Naive thymus-derived CD4-positive, alpha-beta T cell (primary cell): ENCODE measurements at regions not wholly inside any gene's neighbourhood (a gene's known extent, or its start where the extent isn't known, plus 50 kb on each side); places are given as distances from the start of the nearest gene placed in this dataset.
"Not testable (repeated sequence)": the region's sequence is repeated elsewhere in the genome, so short reads cannot be mapped to it uniquely, and the experiment has no call there.

ENCODE experiments used
- ATAC-seq: fragments of 150-1000 bp; cut with Tn5 transposase; 2 replicates; pipeline ENCODE4 v1.10.0; 2021; ENCODE audit warnings: mild to moderate bottlenecking, moderate library complexity
- CTCF ChIA-PET: fragments of 350-600 bp; sonication (Branson Sonifier 250); formaldehyde crosslinking; loops from one replicate; lab custom pipeline; 2021; ENCODE audit warnings: antibody characterized with exemption; lab: Charles Lee
- POLR2A ChIA-PET: fragments of 350-600 bp; sonication (Branson Sonifier 250); formaldehyde crosslinking; loops from one replicate; lab custom pipeline; 2021; ENCODE audit warnings: antibody characterized with exemption, inconsistent platforms; lab: Charles Lee
- DNase-seq, 9 donors: peaks; one replicate each; pipeline versions ENCODE4 v3.0.0 to v3.0.0-alpha.2; 2020 to 2022; ENCODE audit warnings: mixed read lengths in 1 of 9
- H3K27ac ChIP-seq: one replicate; pipeline ENCODE4 v1.7.0; 2013; ENCODE audit warnings: mild to moderate bottlenecking, low read depth, low read length, moderate library complexity
- H3K27me3 ChIP-seq, 2 donors: one replicate each; pipeline ENCODE4 v1.7.0; 2013; ENCODE audit warnings: low read length in 2 of 2, mild to moderate bottlenecking in 2 of 2, moderate library complexity in 2 of 2; ENCODE audit not compliant: control insufficient read depth in 2 of 2, insufficient read depth in 2 of 2
- H3K36me3 ChIP-seq, 3 experiments: 1 replicate in 2 of 3; 2 replicates in 1 of 3; pipeline ENCODE4 v1.7.0; 2013; ENCODE audit warnings: low read length in 3 of 3, mild to moderate bottlenecking in 3 of 3, moderate library complexity in 1 of 3; ENCODE audit not compliant: insufficient read depth in 3 of 3, control insufficient read depth in 2 of 3
- H3K4me1 ChIP-seq, 2 donors: one replicate each; pipeline ENCODE4 v1.7.0; 2013; ENCODE audit warnings: low read length in 2 of 2, mild to moderate bottlenecking in 2 of 2, moderate library complexity in 1 of 2; ENCODE audit not compliant: control insufficient read depth in 2 of 2, insufficient read depth in 2 of 2
- H3K4me3 ChIP-seq: 2 replicates; pipeline ENCODE4 v1.7.0; 2013; ENCODE audit warnings: mild to moderate bottlenecking, low read length
- H3K9me3 ChIP-seq, 3 experiments: 1 replicate in 2 of 3; 2 replicates in 1 of 3; pipeline ENCODE4 v1.7.0; 2013; ENCODE audit warnings: low read length in 3 of 3; ENCODE audit not compliant: control insufficient read depth in 2 of 3
- H3K27ac Mint-ChIP-seq, 9 donors: one replicate each; pipeline ENCODE4 v1.8.0; 2020 to 2022; ENCODE audit warnings: mixed read lengths in 9 of 9, mild to moderate bottlenecking in 8 of 9, moderate library complexity in 5 of 9, inconsistent platforms in 2 of 9
- H3K27me3 Mint-ChIP-seq, 5 donors: one replicate each; pipeline ENCODE4 v1.8.0; 2021 to 2022; ENCODE audit warnings: mixed read lengths in 5 of 5, mild to moderate bottlenecking in 1 of 5
- H3K36me3 Mint-ChIP-seq, 5 donors: one replicate each; pipeline ENCODE4 v1.8.0; 2020 to 2022; ENCODE audit warnings: mixed read lengths in 5 of 5, mild to moderate bottlenecking in 3 of 5, inconsistent platforms in 1 of 5
- H3K4me1 Mint-ChIP-seq, 7 donors: one replicate each; pipeline ENCODE4 v1.8.0; 2020 to 2022; ENCODE audit warnings: mixed read lengths in 7 of 7, mild to moderate bottlenecking in 3 of 7, inconsistent platforms in 1 of 7
- H3K4me3 Mint-ChIP-seq, 10 donors: one replicate each; pipeline ENCODE4 v1.8.0; 2020 to 2022; ENCODE audit warnings: mild to moderate bottlenecking in 10 of 10, mixed read lengths in 10 of 10, moderate library complexity in 6 of 10, inconsistent platforms in 2 of 10
- H3K9me3 Mint-ChIP-seq, 11 donors: one replicate each; pipeline ENCODE4 v1.8.0; 2020 to 2022; ENCODE audit warnings: mixed read lengths in 11 of 11, mild to moderate bottlenecking in 4 of 11, inconsistent platforms in 1 of 11, moderate library complexity in 1 of 11
- intact Hi-C, 2 donors: fragments of 100-400 bp; cut with micrococcal nuclease; formaldehyde crosslinking; loops; one replicate each; pipeline ENCODE4 v1.15.1; 2023

DNA sequence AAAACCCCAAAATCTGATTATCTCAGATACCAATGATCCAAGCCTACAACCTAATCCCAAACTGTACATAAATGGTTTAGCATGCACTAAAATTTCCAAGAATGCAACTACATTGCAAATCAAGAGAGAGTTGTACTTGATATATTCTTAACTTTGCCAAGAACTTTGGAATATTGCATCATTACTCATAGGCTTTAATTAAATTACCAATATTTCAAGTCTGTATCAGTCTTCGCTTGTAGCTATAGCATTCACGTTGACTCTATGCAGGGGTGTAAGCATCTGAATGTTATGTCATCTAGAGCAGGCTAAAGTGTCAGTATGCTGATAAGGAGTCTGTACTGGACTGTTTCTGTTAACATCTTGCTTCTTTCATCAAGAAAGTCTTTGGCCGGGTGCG lies 56.3 kb downstream of the FOXI3 start:
- Histone ChIP-seq H3K27ac (no peak overlapping the region), H3K9me3 (no peaks in the 10 kb centered on the region), H3K4me1 (no peaks in the 10 kb centered on the region), H3K27me3 (no peaks in the 10 kb centered on the region), H3K4me3 (no peak overlapping the region), H3K36me3 (no peaks in the 10 kb centered on the region)
- Mint-ChIP-seq H3K9me3 (peaks cover 0 to 7% (median 2%) of the 10 kb centered on the region in 11 donors), H3K4me1 (no peaks in the 10 kb centered on the region), H3K36me3 (peaks cover 0 to 4% (median 0%) of the 10 kb centered on the region in 5 donors), H3K27me3 (peaks cover 2 to 40% (median 28%) of the 10 kb centered on the region in 5 donors), H3K27ac (no peak overlapping the region), H3K4me3 (no peak overlapping the region)
- no peak for DNase-seq
- ATAC-seq: no peak
- intact Hi-C loops: no loop called here
- ChIA-PET POLR2A (no interaction called here), CTCF (no interaction called here)

GRCh38 chr2:88377641-88377991 lies 74.9 kb downstream of the FOXI3 start:
- Histone ChIP-seq H3K4me1 (no peaks in the 10 kb centered on the region), H3K27me3 (no peaks in the 10 kb centered on the region), H3K27ac (no peak overlapping the region), H3K9me3 (no peaks in the 10 kb centered on the region), H3K36me3 (no peaks in the 10 kb centered on the region), H3K4me3 (no peak overlapping the region)
- Mint-ChIP-seq H3K9me3 (peaks cover 0 to 15% (median 2%) of the 10 kb centered on the region in 11 donors), H3K27me3 (peaks cover 2 to 30% (median 22%) of the 10 kb centered on the region in 5 donors), H3K36me3 (peaks cover 0 to 5% (median 0%) of the 10 kb centered on the region in 5 donors), H3K4me1 (no peaks in the 10 kb centered on the region), H3K27ac (no peak overlapping the region), H3K4me3 (no peak overlapping the region)
- intact Hi-C loops: no loop called here
- DNase-seq (no peak), ATAC-seq (no peak)
- ChIA-PET POLR2A (no interaction called here), CTCF (no interaction called here)

- Histone ChIP-seq H3K27me3 (no peaks in the 10 kb centered on the region), H3K9me3 (no peaks in the 10 kb centered on the region), H3K4me3 (no peak overlapping the region), H3K36me3 (no peaks in the 10 kb centered on the region), H3K27ac (no peak overlapping the region), H3K4me1 (no peaks in the 10 kb centered on the region)
- no peak for DNase-seq
- intact Hi-C loops: no loop called here
- no peaks in the 10 kb centered on the region for H3K4me1 Mint-ChIP-seq
- peaks cover 2 to 18% (median 13%) of the 10 kb centered on the region in 5 donors for H3K27me3 Mint-ChIP-seq
- peaks cover 0 to 12% (median 2%) of the 10 kb centered on the region in 11 donors for H3K9me3 Mint-ChIP-seq
- ChIA-PET CTCF (no interaction called here), POLR2A (no interaction called here)
- H3K4me3 Mint-ChIP-seq: no peak overlapping the region
- H3K27ac Mint-ChIP-seq: no peak overlapping the region
- ATAC-seq: no peak
- H3K36me3 Mint-ChIP-seq: peaks cover 0 to 5% (median 0%) of the 10 kb centered on the region in 5 donors
Observed at GRCh38 chr2:88372042-88372441, 80.5 kb downstream of the FOXI3 start.

GRCh38 chr2:88365408-88365807 lies 87.1 kb downstream of the FOXI3 start:
- peaks cover 0 to 21% (median 8%) of the 10 kb centered on the region in 5 donors for H3K27me3 Mint-ChIP-seq
- H3K27ac ChIP-seq, intact Hi-C loops, H3K9me3 ChIP-seq, H3K4me1 ChIP-seq, ATAC-seq, H3K4me3 ChIP-seq, H3K4me3 Mint-ChIP-seq, H3K4me1 Mint-ChIP-seq, H3K9me3 Mint-ChIP-seq, H3K27me3 ChIP-seq, H3K36me3 Mint-ChIP-seq, CTCF ChIA-PET, H3K27ac Mint-ChIP-seq, DNase-seq, POLR2A ChIA-PET, H3K36me3 ChIP-seq: not testable (repeated sequence)

DNA sequence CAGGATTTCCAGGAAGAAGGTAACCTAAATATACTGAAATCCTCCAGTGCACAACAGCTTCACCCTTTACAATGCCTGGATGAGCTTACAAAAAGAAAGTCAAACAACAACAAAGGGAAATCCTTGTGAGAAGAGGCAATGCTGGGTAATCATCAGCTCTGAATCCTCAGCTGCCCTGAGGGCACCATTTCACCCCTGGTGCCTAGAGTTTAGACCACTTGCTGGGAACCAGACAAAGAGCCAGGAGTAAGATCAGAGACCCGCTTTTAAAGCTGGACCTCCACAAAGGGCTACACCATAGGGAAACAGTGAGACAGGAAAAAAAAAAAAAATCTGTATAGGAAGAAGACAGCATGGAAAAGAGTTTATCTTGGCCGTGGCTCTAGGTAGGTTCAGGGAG lies 97.0 kb downstream of the FOXI3 start:
- Histone ChIP-seq H3K4me3 (no peak overlapping the region), H3K27ac (no peak overlapping the region), H3K27me3 (no peaks in the 10 kb centered on the region), H3K9me3 (no peaks in the 10 kb centered on the region), H3K36me3 (no peaks in the 10 kb centered on the region), H3K4me1 (no peaks in the 10 kb centered on the region)
- Mint-ChIP-seq H3K27me3 (peaks cover 18 to 39% (median 25%) of the 10 kb centered on the region in 5 donors), H3K4me3 (no peak overlapping the region), H3K27ac (no peak overlapping the region), H3K9me3 (peaks cover 0 to 4% (median 0%) of the 10 kb centered on the region in 11 donors), H3K4me1 (peaks cover 0 to 7% (median 0%) of the 10 kb centered on the region in 7 donors), H3K36me3 (peaks cover 0 to 5% (median 0%) of the 10 kb centered on the region in 5 donors)
- DNase-seq (no peak), ATAC-seq (no peak)
- intact Hi-C loops: loop anchor here in 1 of 2 donors (10.0 kb wide), 1 partner anchor 309 kb away; no protein-coding TSS in a partner anchor
- POLR2A ChIA-PET: no interaction called here
- CTCF ChIA-PET: no interaction called here

DNA sequence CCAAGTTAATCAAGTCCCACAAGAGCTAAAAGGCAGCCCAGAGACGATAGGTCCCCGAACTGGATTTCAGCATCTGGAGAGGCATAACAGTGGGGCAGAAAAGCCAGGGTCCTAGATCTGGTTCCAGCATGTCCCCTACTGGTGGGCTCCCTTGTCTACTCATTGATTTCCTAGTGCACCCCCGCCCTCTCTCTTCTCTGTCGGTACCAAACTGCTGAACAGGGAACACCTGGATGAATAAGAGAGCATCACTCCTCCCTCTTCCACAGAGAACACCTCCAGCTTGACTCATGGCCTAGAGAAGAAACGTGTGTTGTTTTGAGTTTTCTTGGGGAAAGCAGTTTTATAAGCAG lies 101.3 kb downstream of the FOXI3 start:
- peaks cover 0 to 4% (median 0%) of the 10 kb centered on the region in 11 donors for H3K9me3 Mint-ChIP-seq
- H3K4me3 Mint-ChIP-seq: peak overlapping the region in 9 of 10 donors; percentile 66 to 81 (median 75)
- ATAC-seq: no peak
- peaks cover 0 to 5% (median 0%) of the 10 kb centered on the region in 5 donors for H3K36me3 Mint-ChIP-seq
- intact Hi-C loops: loop anchor here in 1 of 2 donors (10.0 kb wide), 1 partner anchor 314 kb away; no protein-coding TSS in a partner anchor
- DNase-seq: peak in 1 of 9 donors; percentile 0
- peak overlapping the region in 1 of 9 donors; percentile 41 for H3K27ac Mint-ChIP-seq
- H3K4me1 ChIP-seq: no peaks in the 10 kb centered on the region
- POLR2A ChIA-PET: no interaction called here
- H3K9me3 ChIP-seq: no peaks in the 10 kb centered on the region
- H3K27me3 Mint-ChIP-seq: peaks cover 31 to 60% (median 37%) of the 10 kb centered on the region in 5 donors
- peaks cover 0 to 13% (median 4%) of the 10 kb centered on the region in 7 donors for H3K4me1 Mint-ChIP-seq
- CTCF ChIA-PET: interaction anchor here (0.6 kb wide), 1 partner anchor 24 kb away, joined by 4 read pairs; no protein-coding TSS in a partner anchor
- H3K27me3 ChIP-seq: no peaks in the 10 kb centered on the region
- H3K36me3 ChIP-seq: no peaks in the 10 kb centered on the region
- H3K4me3 ChIP-seq: no peak overlapping the region
- H3K27ac ChIP-seq: no peak overlapping the region
